ENCODE measurements at regions not wholly inside any gene's neighbourhood (a gene's known extent, or its start where the extent isn't known, plus 50 kb on each side); places are given as distances from the start of the nearest gene placed in this dataset.

- H2BK120ac ChIP-seq (replicated peaks; ENCODE audit: low read depth, low read length), result no peak overlapping the region
- H4K91ac ChIP-seq (replicated peaks; ENCODE audit: insufficient read length, low read length), result no peak overlapping the region
- no peak overlapping the region for H3K27ac ChIP-seq (ENCODE audit: low read depth, low read length)
- H2BK15ac ChIP-seq (ENCODE audit: low read length), result no peak overlapping the region
- POLR2A ChIA-PET (ENCODE audit: partially characterized antibody), result no interaction called here
- H3K27me3 ChIP-seq (replicated peaks in 1 of 4; ENCODE audit: control insufficient read depth in 3 of 4, extremely low read depth in 1 of 4, insufficient read depth in 3 of 4, low read length in 3 of 4), result no peaks in the 10 kb centered on the region
- H3K4me2 ChIP-seq (ENCODE audit: insufficient read depth in 1 of 2, low read depth in 2 of 2, low read length in 2 of 2), result no peak overlapping the region
- H3K56ac ChIP-seq (replicated peaks; ENCODE audit: insufficient read length, low read depth, low read length), result no peak overlapping the region
- H3K4me3 ChIP-seq (ENCODE audit: extremely low read depth in 1 of 4, insufficient read depth in 2 of 4, low read depth in 3 of 4, low read length in 4 of 4), result no peak overlapping the region
- DNase-seq (ENCODE audit: low read depth in 1 of 2, low spot score in 2 of 2) (no peak), FAIRE-seq (no peak)
- no peaks in the 10 kb centered on the region for H3K79me2 ChIP-seq (ENCODE audit: control insufficient read depth in 1 of 2, insufficient read depth in 2 of 2, low read length in 2 of 2)
- H4K20me1 ChIP-seq (replicated peaks in 1 of 2; ENCODE audit: control insufficient read depth in 1 of 2, insufficient read depth in 2 of 2, low read length in 2 of 2), result no peaks in the 10 kb centered on the region
- no peak overlapping the region for H2BK12ac ChIP-seq (ENCODE audit: low read depth, low read length)
- no peak overlapping the region for H4K5ac ChIP-seq (ENCODE audit: insufficient read length, low read depth, low read length)
- H2BK20ac ChIP-seq (ENCODE audit: low read length), result no peak overlapping the region
- no peak overlapping the region for H3K18ac ChIP-seq (ENCODE audit: extremely low read depth, low read length)
- H2AFZ ChIP-seq (ENCODE audit: low read length), result no peak overlapping the region
- CTCF ChIA-PET (ENCODE audit: partially characterized antibody), result no interaction called here
- WGBS, 2 experiments (ENCODE audit: extremely low coverage in 1 of 2, insufficient coverage in 1 of 2, insufficient read length in 1 of 2, insufficient replicate concordance in 2 of 2, low coverage in 1 of 2, low lambda C conversion rate in 2 of 2, missing lambda C conversion rate in 1 of 2), result 97% methylated on average over 4 of the region's 4 CpGs; no CpG with 5 or more reads in 1 of the 2 experiments
- H3K9me3 ChIP-seq (ENCODE audit: insufficient read depth in 2 of 2, low read depth in 1 of 2, low read length in 1 of 2), result no peaks in the 10 kb centered on the region
- H3K23me2 ChIP-seq (ENCODE audit: low read depth, low read length), result no peaks in the 10 kb centered on the region
- no peaks in the 10 kb centered on the region for H3K79me1 ChIP-seq (ENCODE audit: low read depth, low read length)
- H3K4ac ChIP-seq (replicated peaks; ENCODE audit: insufficient read length, low read depth, low read length), result no peak overlapping the region
- peaks cover 0 to 10% (median 0%) of the 10 kb centered on the region in 4 experiments; a peak in 4 of 7 replicates for H3K4me1 ChIP-seq (replicated peaks in 1 of 4; ENCODE audit: control insufficient read depth in 3 of 4, insufficient read depth in 4 of 4, low read length in 3 of 4)
- H3K14ac ChIP-seq (ENCODE audit: insufficient read length), result no peak overlapping the region
- H4K8ac ChIP-seq (ENCODE audit: extremely low read depth, insufficient read depth, low read length), result no peak overlapping the region
- no peak overlapping the region for H3K23ac ChIP-seq (ENCODE audit: insufficient read length)
- no peaks in the 10 kb centered on the region; a peak in 2 of 8 replicates for H3K36me3 ChIP-seq (ENCODE audit: control insufficient read depth in 2 of 4, insufficient read depth in 4 of 4, low read length in 3 of 4)
- H2BK5ac ChIP-seq (ENCODE audit: low read depth, low read length), result no peak overlapping the region
- no peak overlapping the region for H3K9ac ChIP-seq (replicated peaks in 1 of 4; ENCODE audit: extremely low read depth in 1 of 4, low read depth in 3 of 4, low read length in 3 of 4)
- H2AK5ac ChIP-seq (ENCODE audit: low read depth, low read length), result no peak overlapping the region
- TF ChIP-seq POLR2AphosphoS5 (IDR thresholded peaks at IDR 0.05; ENCODE audit: low read depth, low read length), result no peak
- no peak for TF ChIP-seq SRF (IDR thresholded peaks at IDR 0.05; ENCODE audit: low read depth, low read length)
- TF ChIP-seq RAD21 (IDR thresholded peaks at IDR 0.05 in 1 of 2, conservative IDR thresholded peaks at IDR 0.05 in 1 of 2; ENCODE audit: low read depth in 2 of 2, low read length in 2 of 2), result no peak
- no peak for TF ChIP-seq TAF1 (IDR thresholded peaks at IDR 0.05; ENCODE audit: low read depth, low read length)
- no peak for TF ChIP-seq GTF2F1 (IDR thresholded peaks at IDR 0.05; ENCODE audit: borderline replicate concordance, low read depth, low read length)
- TF ChIP-seq FOSL1 (IDR thresholded peaks at IDR 0.05; ENCODE audit: insufficient read depth, low read depth, low read length), result no peak
- TF ChIP-seq YY1 (IDR thresholded peaks at IDR 0.05; ENCODE audit: low read depth, low read length), result no peak
- no peak for TF ChIP-seq PHF8 (conservative IDR thresholded peaks at IDR 0.05; ENCODE audit: low read depth, low read length)
- TF ChIP-seq RFX5 (IDR thresholded peaks at IDR 0.05; ENCODE audit: borderline replicate concordance, low read depth, low read length), result no peak
- no peak for TF ChIP-seq GABPA (IDR thresholded peaks at IDR 0.05; ENCODE audit: borderline replicate concordance, insufficient read depth, low read length)
- no peak for TF ChIP-seq CTCF (IDR thresholded peaks at IDR 0.05; ENCODE audit: control extremely low read depth in 1 of 3, insufficient read depth in 1 of 3, low read depth in 1 of 3, low read length in 3 of 3)
- no peak for TF ChIP-seq POLR2A (IDR thresholded peaks at IDR 0.05; ENCODE audit: control extremely low read depth in 1 of 2, low read depth in 2 of 2, low read length in 2 of 2)
- no peak for TF ChIP-seq MAX (IDR thresholded peaks at IDR 0.05)
Observed at GRCh38 chr12:128155571-128155970, 111.4 kb upstream of the TMEM132C start.
